A549 (cell line): ENCODE measurements at regions not wholly inside any gene's neighbourhood (a gene's known extent, or its start where the extent isn't known, plus 50 kb on each side); places are given as distances from the start of the nearest gene placed in this dataset.

Experiments used
- ATOH8 ChIP-seq: fragments of 250-450 bp; sonication (Bioruptor Pico); IDR thresholded peaks from 2 replicates; pipeline ENCODE4 v1.5.0; 2020; ENCODE audit warnings: low read depth, mild to moderate bottlenecking, moderate library complexity
- CBX2 ChIP-seq: fragments of 200-600 bp; sonication (generic); IDR thresholded peaks from 2 replicates; pipeline ENCODE4 v1.6.1; 2016; ENCODE audit warnings: low read depth, mild to moderate bottlenecking, borderline replicate concordance
- CTCF ChIP-seq: fragments of >200 bp; sonication (Bioruptor Twin); formaldehyde crosslinking; IDR thresholded peaks from 3 replicates; pipeline ENCODE4 v1.5.1; 2016
- E2F6 ChIP-seq: IDR thresholded peaks from 2 replicates; pipeline ENCODE4 v1.6.1; 2012; ENCODE audit warnings: low read depth, borderline replicate concordance
- EP300 ChIP-seq, 2 experiments: fragments of >200 bp; sonication (Bioruptor Twin); formaldehyde crosslinking; IDR thresholded peaks; 2 replicates in 1 of 2; 3 replicates in 1 of 2; pipeline ENCODE4 v1.6.1; 2016 to 2017
- ESRRA ChIP-seq: fragments of 150-350 bp; IDR thresholded peaks from 2 replicates; pipeline ENCODE4 v1.6.1; 2014; ENCODE audit warnings: mild to moderate bottlenecking, low read length, borderline replicate concordance
- POLR2A ChIP-seq: IDR thresholded peaks from 2 replicates; pipeline ENCODE4 v1.6.1; 2012; ENCODE audit warnings: mild to moderate bottlenecking, low read length
- RAD21 ChIP-seq, 2 experiments: fragments of >200 bp in 1 of 2; sonication (Bioruptor Twin) in 1 of 2; formaldehyde crosslinking in 1 of 2; IDR thresholded peaks in 1 of 2; conservative IDR thresholded peaks in 1 of 2; 2 replicates in 1 of 2; 3 replicates in 1 of 2; pipeline ENCODE4 v1.6.1; 2012 to 2018; ENCODE audit warnings: inconsistent platforms in 1 of 2
- RCOR1 ChIP-seq: fragments of 150-350 bp; IDR thresholded peaks from 2 replicates; pipeline ENCODE4 v1.6.1; 2014; ENCODE audit warnings: antibody characterized with exemption, low read length, low read depth
- RFX5 ChIP-seq: fragments of 450-650 bp; IDR thresholded peaks from 2 replicates; pipeline ENCODE4 v1.7.1; 2014; ENCODE audit warnings: antibody characterized with exemption, mild to moderate bottlenecking, moderate library complexity
- SMC3 ChIP-seq: fragments of >200 bp; sonication (Bioruptor Twin); formaldehyde crosslinking; IDR thresholded peaks from 3 replicates; pipeline ENCODE4 v1.6.1; 2018; ENCODE audit warnings: inconsistent platforms
- USF2 ChIP-seq: fragments of 450-650 bp; IDR thresholded peaks from 2 replicates; pipeline ENCODE4 v1.6.1; 2014; ENCODE audit warnings: antibody characterized with exemption
- ZFP36 ChIP-seq: fragments of 450-650 bp; IDR thresholded peaks from 2 replicates; pipeline ENCODE4 v1.6.1; 2014; ENCODE audit warnings: borderline replicate concordance; ENCODE audit not compliant: partially characterized antibody

- TF ChIP-seq CTCF = no peak
- TF ChIP-seq ZFP36 = no peak
- no peak for TF ChIP-seq EP300 (IDR thresholded peaks at IDR 0.05)
- TF ChIP-seq POLR2A = no peak
- TF ChIP-seq ATOH8 = no peak
- TF ChIP-seq RCOR1 = no peak
- no peak for TF ChIP-seq CBX2
- TF ChIP-seq ESRRA = no peak
- no peak for TF ChIP-seq RAD21 (conservative IDR thresholded peaks at IDR 0.05 in 1 of 2, IDR thresholded peaks at IDR 0.05 in 1 of 2)
- no peak for TF ChIP-seq SMC3
- TF ChIP-seq E2F6 = no peak
- no peak for TF ChIP-seq RFX5
- TF ChIP-seq USF2 = no peak
These were observed 140.8 kb downstream of the PTGER3 start for GRCh38 chr1:70906800-70907199.
